HepG2 (cell line): ENCODE measurements at regions not wholly inside any gene's neighbourhood (a gene's known extent, or its start where the extent isn't known, plus 50 kb on each side); places are given as distances from the start of the nearest gene placed in this dataset.

Source experiments
- ATAC-seq: fragments of 200-7000 bp; cut with Tn5 transposase; 3 replicates; pipeline ENCODE4 v1.9.1; 2020; ENCODE audit warnings: mild to moderate bottlenecking, moderate library complexity
- BruUV-seq: library from RNA; stranded (reverse); fragments of 400-500 nt; replicated peaks from 2 replicates; lab custom pipeline; 2021; lab: Mats Ljungman, UMichigan
- CTCF ChIA-PET: fragments of 300-600 bp; formaldehyde crosslinking; extraction: SDS; loops from one replicate; lab custom pipeline; 2021; ENCODE audit warnings: low total read pairs, inconsistent platforms, low intra/inter-chr PET ratio; lab: Yijun Ruan, JAX
- POLR2A ChIA-PET: fragments of 350-600 bp; sonication (Branson Sonifier 250); formaldehyde crosslinking; loops from one replicate; lab custom pipeline; 2020; ENCODE audit warnings: antibody characterized with exemption, inconsistent platforms; lab: Yijun Ruan, JAX
- DNase-seq: peaks from one replicate; pipeline ENCODE4 v3.0.0-alpha.2; 2015; ENCODE audit warnings: low spot score
- FAIRE-seq: peaks from 3 replicates; lab custom pipeline; 2011; peaks lifted over from hg19 to GRCh38; lab: Jason Lieb, UNC
- H2AFZ ChIP-seq: one replicate; pipeline ENCODE4 v1.6.1; 2011; ENCODE audit warnings: low read length, inconsistent platforms
- H3K27ac ChIP-seq: fragments of 300-600 bp; 3 replicates; pipeline ENCODE4 v1.8.0; 2011; ENCODE audit warnings: mixed run types, mild to moderate bottlenecking, mixed read lengths, low read length, inconsistent platforms; ENCODE audit not compliant: insufficient read depth; ENCODE audit errors: extremely low read length
- H3K27me3 ChIP-seq, 2 experiments: fragments of 200-600 bp in 1 of 2; 2 replicates in 1 of 2; 3 replicates in 1 of 2; pipeline versions ENCODE4 v1.6.0 to v1.8.0; 2011; ENCODE audit warnings: low read length in 2 of 2, mild to moderate bottlenecking in 2 of 2, moderate library complexity in 2 of 2, inconsistent platforms in 1 of 2; ENCODE audit not compliant: insufficient read depth in 2 of 2, control insufficient read depth in 1 of 2
- H3K36me3 ChIP-seq, 2 experiments: fragments of 200-600 bp in 1 of 2; replicated peaks in 1 of 2; 2 replicates in 1 of 2; 3 replicates in 1 of 2; pipeline versions ENCODE4 v1.5.1 to v1.8.0; 2011; ENCODE audit warnings: low read length in 2 of 2, inconsistent platforms in 1 of 2; ENCODE audit not compliant: insufficient read depth in 2 of 2, control insufficient read depth in 1 of 2
- H3K4me1 ChIP-seq: 2 replicates; pipeline ENCODE4 v1.5.1; 2012; ENCODE audit warnings: low read length, inconsistent platforms; ENCODE audit not compliant: insufficient read depth
- H3K4me2 ChIP-seq: 2 replicates; pipeline ENCODE4 v1.6.0; 2011; ENCODE audit warnings: low read depth, low read length, inconsistent platforms
- H3K4me3 ChIP-seq, 3 experiments: fragments of 200-600 bp in 1 of 3; sonication (generic), shearing (Covaris generic) in 1 of 3; replicated peaks in 1 of 3; 2 replicates each; pipeline ENCODE4 v1.5.1; 2011 to 2016; ENCODE audit warnings: low read length in 3 of 3, inconsistent platforms in 2 of 3, low read depth in 2 of 3, mild to moderate bottlenecking in 2 of 3, control low read depth in 1 of 3, mixed read lengths in 1 of 3; ENCODE audit not compliant: insufficient read depth in 1 of 3
- H3K79me2 ChIP-seq: one replicate; pipeline ENCODE4 v1.6.1; 2011; ENCODE audit warnings: low read length, inconsistent platforms; ENCODE audit not compliant: insufficient read depth
- H3K9ac ChIP-seq: 2 replicates; pipeline ENCODE4 v1.6.0; 2011; ENCODE audit warnings: mild to moderate bottlenecking, low read depth, low read length, inconsistent platforms; ENCODE audit not compliant: insufficient read depth
- H3K9me3 ChIP-seq: 2 replicates; pipeline ENCODE4 v1.5.1; 2012; ENCODE audit warnings: mild to moderate bottlenecking, low read length
- H4K20me1 ChIP-seq: 2 replicates; pipeline ENCODE4 v1.6.0; 2011; ENCODE audit warnings: inconsistent platforms, mild to moderate bottlenecking, low read length, moderate library complexity; ENCODE audit not compliant: insufficient read depth
- MTERF4 ChIP-seq: sonication (generic); formaldehyde crosslinking; IDR thresholded peaks from 2 replicates; pipeline ENCODE4 v1.8.0; 2023; ENCODE audit warnings: mild to moderate bottlenecking, missing genetic modification reagents
- ZNF687 ChIP-seq: sonication (generic); formaldehyde crosslinking; IDR thresholded peaks from 2 replicates; pipeline ENCODE4 v1.5.1; 2020; ENCODE audit warnings: mild to moderate bottlenecking, missing genetic modification reagents, moderate library complexity
- WGBS: methylation state at CpG from one replicate; pipeline ENCODE4 v1.1.6; 2017; ENCODE audit warnings: low lambda C conversion rate; 5-methylcytosine and 5-hydroxymethylcytosine counted together
- in situ Hi-C: cut with HindIII; loops from 2 replicates; pipeline ENCODE4 v1.10.0; 2017; ENCODE audit warnings: low pct_unique_long_range_greater_than_20kb; ENCODE audit not compliant: extremely low pct_ligation_motif_present
- intact Hi-C: fragments of 100-400 bp; cut with micrococcal nuclease; formaldehyde crosslinking; loops from one replicate; pipeline ENCODE4 v1.10.0; 2022; ENCODE audit not compliant: unreplicated experiment

GRCh38 chr6:1077478-1078416 lies 234.2 kb upstream of the FOXQ1 start:
- Histone ChIP-seq H2AFZ (no peak overlapping the region), H3K27me3 (no peaks in the 10 kb centered on the region), H3K9me3 (no peaks in the 10 kb centered on the region), H4K20me1 (no peaks in the 10 kb centered on the region), H3K9ac (no peak overlapping the region), H3K27ac (no peak overlapping the region), H3K79me2 (no peaks in the 10 kb centered on the region), H3K36me3 (no peaks in the 10 kb centered on the region), H3K4me3 (no peak overlapping the region), H3K4me1 (peaks cover 43% of the 10 kb centered on the region), H3K4me2 (no peak overlapping the region)
- FAIRE-seq (no peak), ATAC-seq (no peak), DNase-seq (no peak)
- CTCF ChIA-PET = no interaction called here
- BruUV-seq = no TSS peak
- intact Hi-C loops (no loop called here), in situ Hi-C loops (no loop called here)
- peak; percentile 22; the same call in 1 of the 2 replicates for TF ChIP-seq ZNF687 (CRISPR knock-in tag)
- TF ChIP-seq MTERF4 (CRISPR knock-in tag) = no peak
- POLR2A ChIA-PET = interaction anchor here (3.1 kb wide), 1 partner anchor 22 kb away, joined by 23 read pairs; no protein-coding TSS in a partner anchor
- WGBS = 97% methylated on average over 22 of the region's 22 CpGs
